ENCODE measurements at regions not wholly inside any gene's neighbourhood (a gene's known extent, or its start where the extent isn't known, plus 50 kb on each side); places are given as distances from the start of the nearest gene placed in this dataset.

DNA sequence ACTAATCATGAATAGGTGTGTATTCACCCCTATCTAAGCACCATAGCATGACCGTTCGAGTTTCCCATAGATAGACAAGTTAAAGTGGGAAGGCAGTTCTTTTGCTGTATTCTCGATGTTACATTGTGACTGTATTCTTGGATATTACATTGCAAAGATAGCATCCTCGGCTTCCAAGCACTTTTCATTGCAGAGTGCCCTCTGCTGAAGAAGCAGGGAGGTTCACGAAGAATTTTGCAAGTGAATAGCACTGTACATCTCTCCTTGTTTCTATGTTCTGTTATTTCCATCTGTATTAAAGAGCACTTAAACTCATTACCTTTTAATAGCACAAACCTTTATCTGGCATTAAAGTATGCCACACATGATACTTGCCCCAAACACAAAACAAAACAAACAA is 426.7 kb upstream of the ARX start:
- H3K4me2 ChIP-seq (ENCODE audit: insufficient read depth, low read length, poor library complexity, severe bottlenecking), result no peak overlapping the region
- H3K9ac ChIP-seq (ENCODE audit: low read depth, low read length, poor library complexity), result no peak overlapping the region
- H3K4ac ChIP-seq (ENCODE audit: low read length), result no peak overlapping the region
- DNase-seq (ENCODE audit: low spot score), result no peak
- H3K27ac ChIP-seq (replicated peaks; ENCODE audit: low read length), result no peak overlapping the region
- H4K91ac ChIP-seq (ENCODE audit: low read depth, low read length, poor library complexity), result no peak overlapping the region
- H2BK15ac ChIP-seq (ENCODE audit: low read length), result no peak overlapping the region
- no peaks in the 10 kb centered on the region for H3K4me1 ChIP-seq (ENCODE audit: control insufficient read depth in 2 of 2, insufficient read depth in 1 of 2, low read depth in 1 of 2, low read length in 2 of 2)
- no peaks in the 10 kb centered on the region for H3K27me3 ChIP-seq (ENCODE audit: control insufficient read depth in 3 of 3, insufficient read depth in 3 of 3, low read depth in 1 of 3, low read length in 3 of 3)
- no peak overlapping the region for H2AFZ ChIP-seq (ENCODE audit: low read length)
- no peak overlapping the region for H2BK5ac ChIP-seq (ENCODE audit: low read length)
- no peaks in the 10 kb centered on the region for H3K9me3 ChIP-seq (replicated peaks in 1 of 2; ENCODE audit: control insufficient read depth in 2 of 2, insufficient read depth in 1 of 2, low read depth in 1 of 2, low read length in 2 of 2)
- no peak overlapping the region for H3K23ac ChIP-seq (ENCODE audit: low read depth, low read length, poor library complexity)
- H2BK12ac ChIP-seq (ENCODE audit: low read length), result no peak overlapping the region
- H3K14ac ChIP-seq (ENCODE audit: low read length), result no peak overlapping the region
- H3K18ac ChIP-seq (ENCODE audit: low read length), result no peak overlapping the region
- H2BK120ac ChIP-seq (ENCODE audit: low read depth, low read length), result no peak overlapping the region
- H3K79me1 ChIP-seq (ENCODE audit: low read depth, low read length), result no peaks in the 10 kb centered on the region
- no CpG with 5 or more reads among the region's 5 CpGs for WGBS, 2 donors (ENCODE audit: extremely low coverage in 2 of 2, insufficient read length in 2 of 2, insufficient replicate concordance in 1 of 2)
- no peaks in the 10 kb centered on the region for H3K36me3 ChIP-seq (replicated peaks in 1 of 2; ENCODE audit: control insufficient read depth in 2 of 2, insufficient read depth in 2 of 2, low read length in 2 of 2)
- H4K8ac ChIP-seq (ENCODE audit: low read depth, low read length), result no peak overlapping the region
- no peak overlapping the region for H2AK5ac ChIP-seq (ENCODE audit: low read depth, low read length)
- no peak overlapping the region for H3K4me3 ChIP-seq (ENCODE audit: low read length in 2 of 2)

DNA sequence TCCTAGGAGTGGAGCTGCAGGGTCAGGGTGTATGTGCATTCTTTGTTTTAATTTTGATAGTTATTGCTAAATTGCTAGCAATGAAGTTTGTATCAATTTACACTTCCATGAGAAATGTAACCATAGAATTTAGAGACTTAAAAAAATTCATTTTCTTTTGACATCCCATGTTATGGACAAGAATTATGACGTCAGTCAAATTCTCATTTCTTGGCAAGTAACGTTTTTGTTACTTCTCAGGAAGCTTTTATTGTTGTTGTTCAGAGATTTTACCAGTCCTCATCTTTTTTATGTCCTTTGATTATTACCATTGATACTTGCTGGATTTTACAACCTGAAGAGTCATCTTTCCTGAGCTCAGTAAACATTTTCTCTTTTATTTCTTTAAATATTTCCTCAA is 417.5 kb upstream of the ARX start:
- Histone ChIP-seq H3K4me3 (ENCODE audit: low read length in 2 of 2) (no peak overlapping the region), H3K4me1 (ENCODE audit: control insufficient read depth in 2 of 2, insufficient read depth in 1 of 2, low read depth in 1 of 2, low read length in 2 of 2) (no peaks in the 10 kb centered on the region), H3K27me3 (ENCODE audit: control insufficient read depth in 3 of 3, insufficient read depth in 3 of 3, low read depth in 1 of 3, low read length in 3 of 3) (no peaks in the 10 kb centered on the region), H3K4ac (ENCODE audit: low read length) (no peak overlapping the region), H3K9me3 (replicated peaks in 1 of 2; ENCODE audit: control insufficient read depth in 2 of 2, insufficient read depth in 1 of 2, low read depth in 1 of 2, low read length in 2 of 2) (no peaks in the 10 kb centered on the region), H4K91ac (ENCODE audit: low read depth, low read length, poor library complexity) (no peak overlapping the region), H3K9ac (ENCODE audit: low read depth, low read length, poor library complexity) (no peak overlapping the region), H3K14ac (ENCODE audit: low read length) (no peak overlapping the region), H3K27ac (replicated peaks; ENCODE audit: low read length) (no peak overlapping the region), H2BK12ac (ENCODE audit: low read length) (no peak overlapping the region), H3K36me3 (replicated peaks in 1 of 2; ENCODE audit: control insufficient read depth in 2 of 2, insufficient read depth in 2 of 2, low read length in 2 of 2) (no peaks in the 10 kb centered on the region), H3K23ac (ENCODE audit: low read depth, low read length, poor library complexity) (no peak overlapping the region), H2BK120ac (ENCODE audit: low read depth, low read length) (no peak overlapping the region), H2BK15ac (ENCODE audit: low read length) (no peak overlapping the region), H3K18ac (ENCODE audit: low read length) (no peak overlapping the region), H3K79me1 (ENCODE audit: low read depth, low read length) (no peaks in the 10 kb centered on the region), H2AK5ac (ENCODE audit: low read depth, low read length) (no peak overlapping the region), H4K8ac (ENCODE audit: low read depth, low read length) (no peak overlapping the region), H2AFZ (ENCODE audit: low read length) (no peak overlapping the region), H2BK5ac (ENCODE audit: low read length) (no peak overlapping the region), H3K4me2 (ENCODE audit: insufficient read depth, low read length, poor library complexity, severe bottlenecking) (no peak overlapping the region)
- no peak for DNase-seq (ENCODE audit: low spot score)
- WGBS, 2 donors (ENCODE audit: extremely low coverage in 2 of 2, insufficient read length in 2 of 2, insufficient replicate concordance in 1 of 2), result no CpG with 5 or more reads among the region's 2 CpGs

DNA sequence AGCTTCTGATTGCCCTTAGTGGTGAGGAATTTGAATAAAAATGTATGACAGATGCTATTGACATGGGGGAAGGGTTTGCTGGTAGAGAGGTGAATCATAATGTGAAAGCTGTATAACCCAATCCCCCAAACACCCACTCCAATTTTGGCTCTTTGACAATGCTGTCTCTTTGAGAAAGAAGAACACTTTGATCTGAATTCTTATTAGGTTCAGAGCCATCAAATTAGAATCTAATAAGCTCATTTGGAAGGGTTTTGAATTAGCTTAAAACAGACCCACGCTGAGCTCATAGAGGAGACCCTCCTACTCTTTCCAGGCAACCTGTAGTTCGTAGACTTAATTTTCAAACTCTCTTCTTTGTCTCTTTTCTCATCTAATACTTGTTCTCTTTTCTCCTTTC is 416.6 kb upstream of the ARX start:
- H2AK5ac ChIP-seq (ENCODE audit: low read depth, low read length), result no peak overlapping the region
- H2AFZ ChIP-seq (ENCODE audit: low read length), result no peak overlapping the region
- no peak overlapping the region for H3K23ac ChIP-seq (ENCODE audit: low read depth, low read length, poor library complexity)
- no peak overlapping the region for H3K27ac ChIP-seq (replicated peaks; ENCODE audit: low read length)
- H3K4me2 ChIP-seq (ENCODE audit: insufficient read depth, low read length, poor library complexity, severe bottlenecking), result no peak overlapping the region
- no peak overlapping the region for H2BK12ac ChIP-seq (ENCODE audit: low read length)
- H3K4me1 ChIP-seq (ENCODE audit: control insufficient read depth in 2 of 2, insufficient read depth in 1 of 2, low read depth in 1 of 2, low read length in 2 of 2), result no peaks in the 10 kb centered on the region
- no peak overlapping the region for H2BK15ac ChIP-seq (ENCODE audit: low read length)
- H3K79me1 ChIP-seq (ENCODE audit: low read depth, low read length), result no peaks in the 10 kb centered on the region
- no peak overlapping the region for H3K9ac ChIP-seq (ENCODE audit: low read depth, low read length, poor library complexity)
- H3K18ac ChIP-seq (ENCODE audit: low read length), result no peak overlapping the region
- no peak overlapping the region for H3K14ac ChIP-seq (ENCODE audit: low read length)
- H3K4ac ChIP-seq (ENCODE audit: low read length), result no peak overlapping the region
- H4K8ac ChIP-seq (ENCODE audit: low read depth, low read length), result no peak overlapping the region
- DNase-seq (ENCODE audit: low spot score), result no peak
- H2BK5ac ChIP-seq (ENCODE audit: low read length), result no peak overlapping the region
- no peaks in the 10 kb centered on the region for H3K36me3 ChIP-seq (replicated peaks in 1 of 2; ENCODE audit: control insufficient read depth in 2 of 2, insufficient read depth in 2 of 2, low read length in 2 of 2)
- no CpG with 5 or more reads among the region's 2 CpGs for WGBS, 2 donors (ENCODE audit: extremely low coverage in 2 of 2, insufficient read length in 2 of 2, insufficient replicate concordance in 1 of 2)
- H3K4me3 ChIP-seq (ENCODE audit: low read length in 2 of 2), result no peak overlapping the region
- H3K9me3 ChIP-seq (replicated peaks in 1 of 2; ENCODE audit: control insufficient read depth in 2 of 2, insufficient read depth in 1 of 2, low read depth in 1 of 2, low read length in 2 of 2), result no peaks in the 10 kb centered on the region
- no peak overlapping the region for H2BK120ac ChIP-seq (ENCODE audit: low read depth, low read length)
- H3K27me3 ChIP-seq (ENCODE audit: control insufficient read depth in 3 of 3, insufficient read depth in 3 of 3, low read depth in 1 of 3, low read length in 3 of 3), result no peaks in the 10 kb centered on the region
- no peak overlapping the region for H4K91ac ChIP-seq (ENCODE audit: low read depth, low read length, poor library complexity)

DNA sequence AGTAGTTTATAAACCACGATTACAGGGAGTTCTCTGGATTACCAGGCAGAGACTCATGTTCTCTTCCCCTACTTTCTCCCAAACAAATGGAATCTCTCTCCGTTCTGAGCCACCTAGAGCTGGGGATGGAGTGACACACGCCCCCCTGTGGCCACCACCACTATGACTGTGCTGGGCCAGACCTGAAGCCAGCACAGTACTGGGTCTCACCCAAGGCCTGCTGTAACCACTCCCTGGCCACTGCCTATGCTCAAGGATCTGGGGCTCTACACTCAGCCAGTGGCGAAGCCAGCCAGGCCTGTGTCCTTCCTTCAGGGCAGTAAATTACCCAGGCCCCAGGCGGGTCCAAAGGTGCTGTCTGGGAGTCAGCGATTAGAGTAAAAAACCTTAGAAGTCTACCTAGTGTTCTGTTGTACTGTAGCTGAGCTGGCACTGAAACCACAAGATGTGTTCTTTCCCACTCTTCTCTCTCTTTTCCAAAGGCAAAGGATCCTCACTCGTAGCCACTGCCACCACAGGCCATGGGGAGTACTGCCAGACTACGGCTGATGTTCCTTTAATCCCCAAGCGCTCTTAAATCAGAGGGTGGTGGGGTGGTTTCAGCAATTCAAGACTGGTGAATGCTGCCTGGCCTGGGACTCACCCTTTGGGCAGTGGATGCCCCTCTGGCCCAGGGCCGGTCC is 412.2 kb upstream of the ARX start:
- H3K27ac ChIP-seq (replicated peaks; ENCODE audit: low read length), result no peak overlapping the region
- no peak overlapping the region for H2BK12ac ChIP-seq (ENCODE audit: low read length)

More for the DNA sequence above, 412.2 kb upstream of the ARX start:
- Histone ChIP-seq H3K18ac (ENCODE audit: low read length) (no peak overlapping the region), H3K36me3 (replicated peaks in 1 of 2; ENCODE audit: control insufficient read depth in 2 of 2, insufficient read depth in 2 of 2, low read length in 2 of 2) (no peaks in the 10 kb centered on the region), H4K8ac (ENCODE audit: low read depth, low read length) (no peak overlapping the region), H3K9me3 (replicated peaks in 1 of 2; ENCODE audit: control insufficient read depth in 2 of 2, insufficient read depth in 1 of 2, low read depth in 1 of 2, low read length in 2 of 2) (no peaks in the 10 kb centered on the region), H3K9ac (ENCODE audit: low read depth, low read length, poor library complexity) (no peak overlapping the region), H2BK15ac (ENCODE audit: low read length) (no peak overlapping the region), H3K4me2 (ENCODE audit: insufficient read depth, low read length, poor library complexity, severe bottlenecking) (no peak overlapping the region), H3K4me3 (ENCODE audit: low read length in 2 of 2) (no peak overlapping the region), H3K4me1 (ENCODE audit: control insufficient read depth in 2 of 2, insufficient read depth in 1 of 2, low read depth in 1 of 2, low read length in 2 of 2) (no peaks in the 10 kb centered on the region), H2AK5ac (ENCODE audit: low read depth, low read length) (no peak overlapping the region), H2BK5ac (ENCODE audit: low read length) (no peak overlapping the region), H3K79me1 (ENCODE audit: low read depth, low read length) (no peaks in the 10 kb centered on the region), H3K14ac (ENCODE audit: low read length) (no peak overlapping the region), H2BK120ac (ENCODE audit: low read depth, low read length) (no peak overlapping the region), H2AFZ (ENCODE audit: low read length) (no peak overlapping the region), H3K27me3 (ENCODE audit: control insufficient read depth in 3 of 3, insufficient read depth in 3 of 3, low read depth in 1 of 3, low read length in 3 of 3) (no peaks in the 10 kb centered on the region), H4K91ac (ENCODE audit: low read depth, low read length, poor library complexity) (no peak overlapping the region), H3K4ac (ENCODE audit: low read length) (no peak overlapping the region), H3K23ac (ENCODE audit: low read depth, low read length, poor library complexity) (no peak overlapping the region)
- WGBS, 2 donors (ENCODE audit: extremely low coverage in 2 of 2, insufficient read length in 2 of 2, insufficient replicate concordance in 1 of 2), result no CpG with 5 or more reads among the region's 10 CpGs
- DNase-seq (ENCODE audit: low spot score), result no peak
